Kidney (tissue), 13 donors: ENCODE measurements at regions not wholly inside any gene's neighbourhood (a gene's known extent, or its start where the extent isn't known, plus 50 kb on each side); places are given as distances from the start of the nearest gene placed in this dataset.

Experiments used
- DNase-seq, 5 donors: peaks; one replicate each; pipeline ENCODE4 v3.0.0-alpha.2; 2013 to 2020
- FAIRE-seq: peaks from 2 replicates; lab custom pipeline; 2012; peaks lifted over from hg19 to GRCh38; lab: Jason Lieb, UNC
- H3K27ac ChIP-seq, 2 donors: one replicate each; pipeline ENCODE4 v1.7.0; 2013; ENCODE audit warnings: low read depth in 2 of 2, low read length in 2 of 2, inconsistent platforms in 1 of 2
- H3K27me3 ChIP-seq: one replicate; pipeline ENCODE4 v1.7.1; 2013; ENCODE audit warnings: low read length, inconsistent platforms; ENCODE audit not compliant: control insufficient read depth, insufficient read depth
- H3K36me3 ChIP-seq, 3 donors: one replicate each; pipeline versions ENCODE4 v1.7.0 to v1.7.1; 2013; ENCODE audit warnings: low read length in 3 of 3, control low read depth in 1 of 3, inconsistent platforms in 1 of 3; ENCODE audit not compliant: insufficient read depth in 3 of 3, control insufficient read depth in 2 of 3
- H3K4me1 ChIP-seq, 3 donors: one replicate each; pipeline versions ENCODE4 v1.7.0 to v1.7.1; 2013; ENCODE audit warnings: low read length in 3 of 3, inconsistent platforms in 1 of 3, low read depth in 1 of 3; ENCODE audit not compliant: control insufficient read depth in 2 of 3, insufficient read depth in 2 of 3
- H3K4me3 ChIP-seq, 3 donors: one replicate each; pipeline versions ENCODE4 v1.7.0 to v1.8.1; 2013; ENCODE audit warnings: low read length in 3 of 3, control low read depth in 1 of 3, inconsistent platforms in 1 of 3
- H3K9ac ChIP-seq, 3 donors: one replicate each; pipeline versions ENCODE4 v1.7.0 to v1.7.1; 2013; ENCODE audit warnings: low read length in 3 of 3, control low read depth in 1 of 3, inconsistent platforms in 1 of 3
- H3K9me3 ChIP-seq, 3 donors: one replicate each; pipeline versions ENCODE4 v1.7.0 to v1.7.1; 2013; ENCODE audit warnings: low read length in 3 of 3, control low read depth in 1 of 3, inconsistent platforms in 1 of 3; ENCODE audit not compliant: control insufficient read depth in 2 of 3, insufficient read depth in 1 of 3
- intact Hi-C: fragments of 100-400 bp; cut with DNase I; formaldehyde crosslinking; loops from one replicate; pipeline ENCODE4 v1.11.1; 2022
- TF ChIP-seq, protein P1 (sequence below): IDR thresholded peaks from 3 replicates; pipeline ENCODE4 v1.5.1; 2012; ENCODE audit warnings: mild to moderate bottlenecking, moderate library complexity, borderline replicate concordance; ENCODE audit not compliant: insufficient read depth; ENCODE audit errors: extremely low read depth
- donor health status: control.
- donor health status: control.
- donor health status: control.
- donor health status: control.
- donor health status: control.
- donor health status: DM: yes; HTN: yes; CAD: no.
- donor health status: Normal renal cell carcinoma (clear cell type).

DNA sequence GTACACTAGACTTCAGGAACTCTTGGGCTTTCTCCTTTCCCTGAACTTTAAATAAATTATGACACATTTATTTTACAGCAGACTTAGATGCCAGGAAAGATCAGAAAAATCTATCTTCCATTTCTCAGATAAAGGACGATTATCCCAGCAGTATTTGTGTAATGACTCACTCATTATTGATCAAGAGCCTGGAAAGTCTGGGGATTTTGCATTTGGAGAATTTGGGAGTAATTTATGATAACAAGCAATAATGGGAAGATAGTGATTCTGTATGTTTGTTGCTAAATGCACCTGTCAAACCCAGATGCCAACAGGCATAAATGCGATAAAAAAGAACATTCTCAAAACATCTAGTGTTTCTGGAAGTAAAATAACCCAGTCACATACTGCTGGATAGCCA, 480.2 kb upstream of the ATP2B1 start:
- Histone ChIP-seq H3K9ac (no peak overlapping the region), H3K4me3 (no peak overlapping the region), H3K27me3 (no peaks in the 10 kb centered on the region), H3K9me3 (no peaks in the 10 kb centered on the region), H3K27ac (no peak overlapping the region), H3K36me3 (no peaks in the 10 kb centered on the region), H3K4me1 (no peaks in the 10 kb centered on the region)
- DNase-seq, result no peak
- intact Hi-C loops, result no loop called here
- no peak for FAIRE-seq
- TF ChIP-seq, protein P1, sequence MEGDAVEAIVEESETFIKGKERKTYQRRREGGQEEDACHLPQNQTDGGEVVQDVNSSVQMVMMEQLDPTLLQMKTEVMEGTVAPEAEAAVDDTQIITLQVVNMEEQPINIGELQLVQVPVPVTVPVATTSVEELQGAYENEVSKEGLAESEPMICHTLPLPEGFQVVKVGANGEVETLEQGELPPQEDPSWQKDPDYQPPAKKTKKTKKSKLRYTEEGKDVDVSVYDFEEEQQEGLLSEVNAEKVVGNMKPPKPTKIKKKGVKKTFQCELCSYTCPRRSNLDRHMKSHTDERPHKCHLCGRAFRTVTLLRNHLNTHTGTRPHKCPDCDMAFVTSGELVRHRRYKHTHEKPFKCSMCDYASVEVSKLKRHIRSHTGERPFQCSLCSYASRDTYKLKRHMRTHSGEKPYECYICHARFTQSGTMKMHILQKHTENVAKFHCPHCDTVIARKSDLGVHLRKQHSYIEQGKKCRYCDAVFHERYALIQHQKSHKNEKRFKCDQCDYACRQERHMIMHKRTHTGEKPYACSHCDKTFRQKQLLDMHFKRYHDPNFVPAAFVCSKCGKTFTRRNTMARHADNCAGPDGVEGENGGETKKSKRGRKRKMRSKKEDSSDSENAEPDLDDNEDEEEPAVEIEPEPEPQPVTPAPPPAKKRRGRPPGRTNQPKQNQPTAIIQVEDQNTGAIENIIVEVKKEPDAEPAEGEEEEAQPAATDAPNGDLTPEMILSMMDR, result no peak

DNA sequence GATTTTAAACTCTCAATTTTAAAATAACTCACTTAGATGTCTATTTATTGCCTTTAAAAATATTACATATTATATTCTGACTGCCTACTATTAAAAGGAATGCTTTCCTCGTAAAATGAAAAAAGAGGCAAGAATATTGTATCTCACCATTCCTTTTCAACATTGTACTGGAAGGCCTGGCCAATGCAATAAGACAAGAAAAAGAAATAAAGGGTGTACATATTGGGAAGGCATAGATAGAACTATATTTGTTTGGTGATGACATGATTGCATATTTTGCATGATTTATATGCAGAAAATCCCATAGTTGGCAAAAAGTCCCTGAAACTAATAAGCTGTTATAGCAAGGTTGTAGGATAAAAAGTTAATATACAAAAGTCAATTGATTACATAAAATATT, 474.6 kb upstream of the ATP2B1 start:
- intact Hi-C loops, result no loop called here
- no peak overlapping the region for H3K4me3 ChIP-seq

DNA sequence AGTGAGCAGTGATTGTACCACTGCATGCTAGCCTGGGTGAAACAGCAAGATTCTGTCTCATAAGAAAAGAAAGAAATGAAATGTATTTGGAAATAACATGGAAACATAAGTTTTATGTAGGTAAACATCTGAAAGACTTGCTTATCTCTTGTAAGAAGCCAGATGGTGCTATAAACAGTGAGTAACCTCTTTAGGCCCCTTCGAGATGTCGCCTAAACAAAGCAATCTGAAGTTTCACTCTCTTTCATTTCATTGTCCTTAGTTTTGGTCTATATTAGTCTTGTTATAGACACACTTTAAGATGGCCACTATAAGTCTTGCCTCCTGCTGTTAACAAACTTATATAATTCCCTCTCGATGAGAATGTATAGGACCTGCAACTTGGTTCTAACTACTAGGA, 472.6 kb upstream of the ATP2B1 start:
- Histone ChIP-seq H3K4me1 (no peaks in the 10 kb centered on the region), H3K36me3 (no peaks in the 10 kb centered on the region), H3K9ac (no peak overlapping the region), H3K9me3 (peaks cover 0 to 8% (median 0%) of the 10 kb centered on the region in 3 donors), H3K27me3 (no peaks in the 10 kb centered on the region), H3K27ac (no peak overlapping the region), H3K4me3 (no peak overlapping the region)
- FAIRE-seq (no peak), DNase-seq (no peak)
- TF ChIP-seq, protein P1, result no peak
- intact Hi-C loops, result no loop called here

More for the DNA sequence above, 474.6 kb upstream of the ATP2B1 start:
- no peak for DNase-seq
- H3K4me1 ChIP-seq, result no peaks in the 10 kb centered on the region
- H3K36me3 ChIP-seq, result no peaks in the 10 kb centered on the region
- no peak for FAIRE-seq
- H3K9me3 ChIP-seq, result peaks cover 0 to 8% (median 0%) of the 10 kb centered on the region in 3 donors
- H3K27ac ChIP-seq, result no peak overlapping the region
- TF ChIP-seq, protein P1, result no peak
- H3K27me3 ChIP-seq, result no peaks in the 10 kb centered on the region
- H3K9ac ChIP-seq, result no peak overlapping the region

DNA sequence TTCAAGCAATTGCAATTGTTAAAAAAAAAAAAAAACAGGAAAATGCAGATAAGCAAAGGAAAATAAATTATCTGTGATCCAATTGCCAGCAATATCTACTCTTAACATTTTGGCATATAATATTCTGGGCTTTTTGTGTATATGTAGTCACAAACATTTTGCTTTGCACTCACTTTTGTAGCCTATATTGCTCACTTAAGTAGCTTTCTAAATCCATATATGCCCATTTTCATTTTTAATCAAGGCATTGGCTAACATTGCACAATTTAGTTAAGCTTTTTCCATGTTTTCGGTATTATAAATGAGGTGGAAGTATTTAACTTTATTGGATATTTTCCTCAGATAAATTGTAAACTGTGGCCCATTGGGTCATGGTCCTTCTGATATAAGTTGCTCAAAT, 466.3 kb upstream of the ATP2B1 start:
- Histone ChIP-seq H3K9ac (no peak overlapping the region), H3K4me3 (no peak overlapping the region), H3K36me3 (no peaks in the 10 kb centered on the region), H3K27ac (no peak overlapping the region), H3K27me3 (no peaks in the 10 kb centered on the region), H3K9me3 (no peaks in the 10 kb centered on the region), H3K4me1 (no peaks in the 10 kb centered on the region)
- TF ChIP-seq, protein P1, result no peak
- FAIRE-seq (no peak), DNase-seq (no peak)
- intact Hi-C loops, result no loop called here
